GM18520 (cell line): ENCODE measurements at regions not wholly inside any gene's neighbourhood (a gene's known extent, or its start where the extent isn't known, plus 50 kb on each side); places are given as distances from the start of the nearest gene placed in this dataset.
"Not testable (repeated sequence)": the region's sequence is repeated elsewhere in the genome, so short reads cannot be mapped to it uniquely, and the experiment has no call there.

Experiments
- ATAC-seq: cut with Tn5 transposase; IDR thresholded peaks from one replicate; pipeline ENCODE4 v1.9.1; 2021; ENCODE audit not compliant: unreplicated experiment

DNA sequence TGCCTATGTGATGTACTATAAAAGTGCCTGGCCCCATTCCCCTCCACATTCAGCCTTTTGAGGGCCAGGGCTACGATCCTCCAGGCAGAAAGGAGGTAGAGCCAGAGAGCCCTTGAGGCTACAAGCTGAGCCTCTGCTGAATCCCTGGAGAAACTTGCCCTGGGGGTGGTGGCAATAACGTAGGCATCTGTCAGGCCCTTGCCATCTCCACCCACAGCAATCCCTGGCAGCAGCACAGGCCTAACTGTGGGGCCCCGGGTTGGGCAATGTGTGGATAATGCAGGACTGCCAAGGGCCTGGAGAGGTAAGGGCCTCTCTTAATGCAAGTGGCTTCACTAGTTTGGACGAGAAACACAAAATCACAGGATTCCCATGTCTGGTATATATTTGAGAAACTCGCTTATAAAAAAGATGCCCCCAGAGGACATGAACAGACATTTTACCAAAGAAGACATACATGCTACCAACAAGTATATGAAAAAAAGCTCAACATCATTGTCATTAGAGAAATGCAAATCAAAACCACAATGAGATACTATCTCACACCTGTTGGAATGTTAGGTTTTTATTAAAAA, 99.0 kb downstream of the QRSL1 start:
- ATAC-seq = no peak

GRCh38 chr6:106727480-106728149, 98.2 kb downstream of the QRSL1 start:
- ATAC-seq = no peak

DNA sequence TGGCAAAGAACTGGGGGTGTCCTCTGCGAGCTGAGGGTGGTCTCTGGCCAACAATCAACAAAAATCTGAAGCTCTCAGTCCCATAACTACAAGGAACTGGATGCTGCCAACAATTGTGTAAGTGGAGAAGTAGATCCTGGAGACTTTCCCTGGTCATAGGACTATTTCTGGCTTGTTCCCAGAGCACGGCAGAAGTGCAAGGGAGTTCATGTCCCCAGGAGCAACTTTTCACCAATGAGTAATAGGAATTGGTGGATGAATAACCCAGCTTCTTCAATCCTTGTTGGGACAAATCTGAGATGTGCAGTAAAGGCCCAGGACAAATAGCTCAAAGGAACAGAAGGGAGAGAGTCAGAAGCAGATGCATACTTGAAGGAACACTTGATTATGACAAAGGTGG, 95.5 kb downstream of the QRSL1 start:
- no peak for ATAC-seq

DNA sequence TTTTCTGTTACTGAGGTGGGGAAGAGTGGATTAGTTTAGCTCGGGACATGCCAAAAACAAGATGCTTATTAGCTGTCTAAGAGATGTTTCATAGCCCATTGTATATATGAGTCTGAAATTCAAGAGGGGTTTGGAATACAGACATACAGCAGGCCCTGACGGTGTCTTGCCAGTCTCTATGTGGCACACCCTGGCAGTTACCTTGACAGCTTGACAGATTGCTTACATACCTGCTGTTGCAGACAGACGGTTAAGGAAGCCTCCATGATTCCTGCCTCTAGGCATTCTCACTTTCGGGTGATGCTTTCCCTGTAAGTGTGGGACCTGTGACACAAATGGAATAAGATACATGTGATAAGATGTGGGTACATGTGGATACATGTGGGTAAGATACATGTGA, 95.0 kb downstream of the QRSL1 start:
- ATAC-seq = no peak

- not testable (repeated sequence) for ATAC-seq
Measured at GRCh38 chr6:106723419-106723818, 94.0 kb downstream of the QRSL1 start.

DNA sequence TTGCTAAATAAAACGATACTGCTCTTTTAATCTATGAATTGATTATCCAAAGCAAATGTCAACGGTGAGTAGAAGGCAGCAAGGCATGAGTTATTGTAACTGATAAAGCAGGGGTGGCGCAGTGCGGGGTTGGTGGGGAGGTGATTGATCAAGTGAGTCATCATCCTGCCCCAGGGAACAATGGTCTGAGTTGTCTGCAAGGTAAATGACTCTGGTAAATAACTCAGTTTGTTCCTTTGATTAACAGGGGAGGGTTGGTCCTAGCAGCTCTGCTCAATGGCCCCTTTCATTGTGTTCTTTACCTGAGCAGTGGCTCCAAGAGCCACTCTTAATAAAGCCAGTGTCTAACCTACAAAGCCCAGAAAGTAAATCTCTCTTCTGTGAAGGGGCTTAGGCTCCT, 91.8 kb downstream of the QRSL1 start:
- ATAC-seq = not testable (repeated sequence)
